ENCODE measurements at regions not wholly inside any gene's neighbourhood (a gene's known extent, or its start where the extent isn't known, plus 50 kb on each side); places are given as distances from the start of the nearest gene placed in this dataset.

DNA sequence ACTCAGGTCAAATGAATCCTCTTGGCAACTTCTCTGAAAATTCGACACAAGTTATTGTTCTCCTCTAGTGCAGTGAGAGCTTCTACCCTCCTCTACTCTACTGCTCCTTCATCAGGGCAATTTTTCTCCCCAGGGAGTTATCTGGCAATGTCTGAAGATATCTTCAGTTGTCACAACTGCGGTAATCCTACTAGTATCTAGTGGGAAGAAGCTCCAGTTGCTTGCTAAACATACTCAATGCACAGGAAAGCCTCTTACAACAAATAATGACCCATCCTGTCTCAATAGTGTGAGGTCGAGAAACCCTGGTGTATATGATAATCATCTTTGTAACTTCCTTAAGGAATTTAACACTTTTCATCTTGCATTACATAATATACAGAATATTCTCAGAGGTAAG, 1147.6 kb downstream of the IGSF11 start:
- DNase-seq (ENCODE audit: insufficient read length, low spot score) (no peak), FAIRE-seq (no peak)

- no peak for DNase-seq (ENCODE audit: insufficient read length, low spot score)
- no peak for FAIRE-seq
Observed at GRCh38 chr3:117887901-117888300, 1146.7 kb downstream of the IGSF11 start.

- no peak for DNase-seq (ENCODE audit: insufficient read length, low spot score)
- FAIRE-seq = no peak
Observed at GRCh38 chr3:117892431-117892841, 1142.2 kb downstream of the IGSF11 start.

GRCh38 chr3:117893001-117893400, 1141.6 kb downstream of the IGSF11 start:
- FAIRE-seq (no peak), DNase-seq (ENCODE audit: insufficient read length, low spot score) (no peak)

DNA sequence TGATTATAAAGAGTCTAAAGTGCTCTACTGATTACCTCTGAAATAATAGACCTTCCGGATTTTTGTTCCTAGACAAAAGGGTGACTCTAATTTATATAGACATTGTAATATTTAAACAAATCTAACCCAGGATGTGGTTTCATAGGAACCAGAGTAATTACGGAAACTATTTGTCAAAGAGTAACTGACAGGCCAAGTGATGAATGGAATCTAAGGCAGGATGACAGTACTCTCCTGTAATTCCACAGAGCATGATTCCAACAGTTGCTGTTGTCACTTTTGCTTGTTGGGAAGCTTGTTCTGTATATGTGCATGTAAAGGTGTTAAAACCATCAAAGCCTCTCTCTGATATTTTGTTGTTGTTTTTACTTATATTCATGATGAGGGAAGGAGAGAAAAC, 1141.0 kb downstream of the IGSF11 start:
- no peak for DNase-seq (ENCODE audit: insufficient read length, low spot score)
- no peak for FAIRE-seq

- DNase-seq (ENCODE audit: insufficient read length, low spot score) (no peak), FAIRE-seq (no peak)
Observed at GRCh38 chr3:117898722-117899522, 1135.7 kb downstream of the IGSF11 start.

- DNase-seq (ENCODE audit: insufficient read length, low spot score) = no peak
Observed at GRCh38 chr3:117903226-117903625, 1131.4 kb downstream of the IGSF11 start.

GRCh38 chr3:117910820-117911521, 1123.7 kb downstream of the IGSF11 start:
- FAIRE-seq (no peak), DNase-seq (ENCODE audit: insufficient read length, low spot score) (no peak)

More at GRCh38 chr3:117903226-117903625, 1131.4 kb downstream of the IGSF11 start:
- no peak for FAIRE-seq

- FAIRE-seq (no peak), DNase-seq (ENCODE audit: insufficient read length, low spot score) (no peak)
Observed at GRCh38 chr3:117912352-117912751, 1122.3 kb downstream of the IGSF11 start.

DNA sequence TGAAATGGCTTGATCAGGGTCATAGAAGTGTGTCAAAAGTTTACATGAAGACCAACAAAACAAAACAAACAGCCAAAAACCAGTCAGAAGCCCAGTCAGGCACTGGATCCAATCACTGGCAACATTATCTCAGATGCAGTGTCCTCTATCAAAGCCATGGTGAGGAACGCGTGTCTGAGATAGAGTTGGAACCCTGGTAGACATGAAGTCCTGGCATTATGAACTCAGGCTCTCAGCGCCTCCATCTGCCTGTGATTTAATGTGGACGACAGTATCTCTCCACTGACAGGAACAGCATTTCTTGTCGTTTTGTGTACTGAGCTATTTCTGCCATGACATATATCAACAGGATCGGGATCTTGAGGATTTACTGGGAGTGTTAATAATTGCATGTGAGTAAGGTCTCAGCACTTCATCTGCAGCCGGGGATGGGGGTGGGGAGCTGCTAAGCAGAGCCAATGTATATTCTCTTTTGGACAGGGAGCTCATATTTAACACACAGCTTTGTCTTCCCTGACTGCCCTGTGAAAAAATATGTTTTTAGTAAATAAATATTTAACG, 1120.0 kb downstream of the IGSF11 start:
- no peak for DNase-seq (ENCODE audit: insufficient read length, low spot score)
- FAIRE-seq = no peak

- DNase-seq (ENCODE audit: insufficient read length, low spot score) (no peak), FAIRE-seq (no peak)
Observed at GRCh38 chr3:117916839-117917238, 1117.8 kb downstream of the IGSF11 start.

- FAIRE-seq = no peak
- no peak for DNase-seq (ENCODE audit: insufficient read length, low spot score)
Observed at GRCh38 chr3:117919621-117920020, 1115.0 kb downstream of the IGSF11 start.

- FAIRE-seq (no peak), DNase-seq (ENCODE audit: insufficient read length, low spot score) (no peak)
Observed at GRCh38 chr3:117920253-117920898, 1114.3 kb downstream of the IGSF11 start.

GRCh38 chr3:117921411-117921810, 1113.2 kb downstream of the IGSF11 start:
- DNase-seq (ENCODE audit: insufficient read length, low spot score) (no peak), FAIRE-seq (no peak)

GRCh38 chr3:117922039-117922438, 1112.6 kb downstream of the IGSF11 start:
- FAIRE-seq (no peak), DNase-seq (ENCODE audit: insufficient read length, low spot score) (no peak)

DNA sequence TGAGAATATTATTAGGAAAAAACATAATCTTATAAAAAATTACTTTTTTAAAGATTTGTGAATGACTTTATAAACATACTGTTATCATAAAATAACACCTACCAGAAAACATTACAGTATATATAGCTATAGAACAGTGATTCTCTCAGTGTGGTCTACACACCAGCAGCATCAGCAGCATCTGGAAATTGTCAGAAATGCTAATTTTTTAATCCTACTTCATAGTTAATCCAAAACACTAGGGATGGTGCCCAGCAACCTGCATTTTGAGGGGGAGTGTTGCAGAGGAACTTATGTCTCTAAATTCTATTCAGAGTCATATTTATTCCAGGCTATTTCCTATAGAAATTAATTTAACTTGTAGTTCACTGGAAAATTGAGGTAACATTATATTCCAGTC, 1107.8 kb downstream of the IGSF11 start:
- no peak for DNase-seq (ENCODE audit: insufficient read length, low spot score)
- FAIRE-seq = no peak

GRCh38 chr3:117927825-117928224, 1106.8 kb downstream of the IGSF11 start:
- FAIRE-seq = no peak
- DNase-seq (ENCODE audit: insufficient read length, low spot score) = no peak

- no peak for FAIRE-seq
Observed at GRCh38 chr3:117928836-117929235, 1105.8 kb downstream of the IGSF11 start.

DNA sequence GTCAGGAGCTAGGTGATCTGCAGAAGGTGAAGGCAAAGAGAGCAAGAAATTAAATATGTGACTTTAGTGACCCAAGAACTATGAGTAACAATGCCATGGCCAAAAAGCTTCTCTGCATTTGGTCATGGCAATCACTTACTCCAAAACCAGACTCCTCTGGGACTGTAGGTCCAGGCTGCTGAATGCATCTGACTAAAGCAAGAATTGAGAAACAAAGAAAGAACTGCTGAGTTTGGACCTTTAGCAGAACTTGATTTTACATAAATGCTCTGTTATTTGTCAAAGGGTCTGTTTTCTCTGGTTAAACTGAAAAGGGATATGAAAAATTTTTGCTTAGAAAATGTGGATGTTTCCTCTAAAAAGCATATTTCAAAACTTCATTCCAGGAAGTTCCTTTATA, 1102.2 kb downstream of the IGSF11 start:
- DNase-seq (ENCODE audit: insufficient read length, low spot score) (no peak), FAIRE-seq (no peak)

More at GRCh38 chr3:117928836-117929235, 1105.8 kb downstream of the IGSF11 start:
- no peak for DNase-seq (ENCODE audit: insufficient read length, low spot score)

- FAIRE-seq = no peak
- DNase-seq (ENCODE audit: insufficient read length, low spot score) = no peak
Observed at GRCh38 chr3:117936159-117936558, 1098.5 kb downstream of the IGSF11 start.

DNA sequence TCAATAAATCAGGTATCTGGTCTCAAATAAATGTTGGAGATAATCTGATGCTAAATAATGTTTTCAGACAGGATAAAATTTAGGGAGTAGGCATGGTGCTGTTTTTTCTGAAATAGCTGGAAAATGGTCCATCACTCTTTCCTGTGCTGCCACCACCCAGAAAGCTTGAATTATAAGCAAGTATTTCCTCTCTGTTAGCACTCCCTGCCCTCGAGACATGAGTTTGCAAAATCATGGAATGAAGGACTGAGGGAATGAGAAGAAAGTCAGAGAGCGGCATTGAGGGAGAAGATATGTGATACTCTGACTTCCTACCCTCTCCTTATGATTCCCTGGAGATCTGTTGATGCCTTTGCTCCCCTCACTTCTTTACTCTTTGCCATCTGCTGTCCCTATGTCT, 1095.7 kb downstream of the IGSF11 start:
- FAIRE-seq (no peak), DNase-seq (ENCODE audit: insufficient read length, low spot score) (no peak)
